Right lobe of liver (tissue), 4 donors: ENCODE measurements at regions not wholly inside any gene's neighbourhood (a gene's known extent, or its start where the extent isn't known, plus 50 kb on each side); places are given as distances from the start of the nearest gene placed in this dataset.

Experiments used
- POLR2A ChIP-seq: fragments of 450-650 bp; IDR thresholded peaks from one replicate; pipeline ENCODE4 v1.6.1; 2017; ENCODE audit warnings: antibody characterized with exemption, mild to moderate bottlenecking
- TF ChIP-seq, protein P1 (sequence below), 4 donors: fragments of 200-600 bp in 3 of 4; fragments of 450-650 bp in 1 of 4; IDR thresholded peaks; one replicate each; pipeline versions ENCODE4 v1.5.1 to v1.8.0; 2016 to 2022; ENCODE audit warnings: antibody characterized with exemption in 4 of 4, mild to moderate bottlenecking in 2 of 4
- donor health status: DM: no; HTN: no; CAD: no.
- donor health status: DM: no; HTN: no; CAD: no.
- donor health status: DM: no; HTN: yes; CAD: no.

GRCh38 chr4:137632842-137633241, 100.5 kb upstream of the PCDH18 start:
- TF ChIP-seq, protein P1, sequence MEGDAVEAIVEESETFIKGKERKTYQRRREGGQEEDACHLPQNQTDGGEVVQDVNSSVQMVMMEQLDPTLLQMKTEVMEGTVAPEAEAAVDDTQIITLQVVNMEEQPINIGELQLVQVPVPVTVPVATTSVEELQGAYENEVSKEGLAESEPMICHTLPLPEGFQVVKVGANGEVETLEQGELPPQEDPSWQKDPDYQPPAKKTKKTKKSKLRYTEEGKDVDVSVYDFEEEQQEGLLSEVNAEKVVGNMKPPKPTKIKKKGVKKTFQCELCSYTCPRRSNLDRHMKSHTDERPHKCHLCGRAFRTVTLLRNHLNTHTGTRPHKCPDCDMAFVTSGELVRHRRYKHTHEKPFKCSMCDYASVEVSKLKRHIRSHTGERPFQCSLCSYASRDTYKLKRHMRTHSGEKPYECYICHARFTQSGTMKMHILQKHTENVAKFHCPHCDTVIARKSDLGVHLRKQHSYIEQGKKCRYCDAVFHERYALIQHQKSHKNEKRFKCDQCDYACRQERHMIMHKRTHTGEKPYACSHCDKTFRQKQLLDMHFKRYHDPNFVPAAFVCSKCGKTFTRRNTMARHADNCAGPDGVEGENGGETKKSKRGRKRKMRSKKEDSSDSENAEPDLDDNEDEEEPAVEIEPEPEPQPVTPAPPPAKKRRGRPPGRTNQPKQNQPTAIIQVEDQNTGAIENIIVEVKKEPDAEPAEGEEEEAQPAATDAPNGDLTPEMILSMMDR (IDR thresholded peaks at IDR 0.05) = no peak
- no peak for TF ChIP-seq POLR2A
